ENCODE measurements at regions not wholly inside any gene's neighbourhood (a gene's known extent, or its start where the extent isn't known, plus 50 kb on each side); places are given as distances from the start of the nearest gene placed in this dataset.

GRCh38 chr9:89862316-89862715 lies 257.5 kb downstream of the GADD45G start:
- intact Hi-C loops (cut with micrococcal nuclease; ENCODE audit: unreplicated experiment): no loop called here
- Histone ChIP-seq H3K4me1 (ENCODE audit: control insufficient read depth, insufficient read depth, low read length) (no peaks in the 10 kb centered on the region), H3K36me3 (ENCODE audit: control insufficient read depth in 2 of 2, insufficient read depth in 2 of 2, low read length in 1 of 2) (no peaks in the 10 kb centered on the region), H4K20me1 (ENCODE audit: control insufficient read depth, insufficient read depth) (no peaks in the 10 kb centered on the region), H3K4me2 (ENCODE audit: control insufficient read depth, insufficient read depth) (no peak overlapping the region), H3K79me2 (ENCODE audit: control insufficient read depth, insufficient read depth, low read length) (no peaks in the 10 kb centered on the region), H3K27me3 (replicated peaks in 1 of 2; ENCODE audit: control insufficient read depth in 2 of 2, insufficient read depth in 2 of 2, low read length in 1 of 2) (no peaks in the 10 kb centered on the region; a peak in 1 of 4 replicates), H3K4me3 (no peak overlapping the region), H2AFZ (ENCODE audit: control insufficient read depth, low read depth, low read length) (no peak overlapping the region), H3K9me3 (replicated peaks; ENCODE audit: control insufficient read depth, insufficient read depth, low read length) (no peaks in the 10 kb centered on the region), H3K9ac (ENCODE audit: control insufficient read depth, insufficient read depth, low read length) (no peak overlapping the region), H3K27ac (ENCODE audit: control insufficient read depth, insufficient read depth) (no peak overlapping the region)
- ChIA-PET POLR2A (no interaction called here), SMC1A (ENCODE audit: uncharacterized antibody, unreplicated experiment) (interaction anchor here (0.7 kb wide), 1 partner anchor 31 kb away, joined by 3 read pairs; no protein-coding TSS in a partner anchor), RAD21 (ENCODE audit: unreplicated experiment) (no interaction called here), CTCF (interaction anchor here (1.6 kb wide), 1 partner anchor 259 kb away, joined by 4 read pairs; no protein-coding TSS in a partner anchor)
- no TSS peak for BruUV-seq (replicated peaks)
- FAIRE-seq (no peak), DNase-seq (ENCODE audit: low read depth, low spot score) (no peak), ATAC-seq (no peak)
- WGBS (ENCODE audit: insufficient coverage, insufficient replicate concordance, low lambda C conversion rate, missing lambda C conversion rate): 2% methylated on average over 4 of the region's 4 CpGs
- in situ Hi-C loops (cut with MboI): no loop called here
- no peak for TF ChIP-seq MEF2B (IDR thresholded peaks at IDR 0.05; ENCODE audit: partially characterized antibody, poor library complexity, severe bottlenecking)
- TF ChIP-seq NFIC (IDR thresholded peaks at IDR 0.05; ENCODE audit: low read depth, low read length): no peak
- TF ChIP-seq SMAD5 (IDR thresholded peaks at IDR 0.05; ENCODE audit: low read depth): no peak
- no peak for TF ChIP-seq MTA2 (IDR thresholded peaks at IDR 0.05; ENCODE audit: low read depth)

GRCh38 chr9:89863141-89863540 lies 258.3 kb downstream of the GADD45G start:
- intact Hi-C loops (cut with micrococcal nuclease; ENCODE audit: unreplicated experiment) (no loop called here), in situ Hi-C loops (cut with MboI) (no loop called here)
- Histone ChIP-seq H3K4me3 (no peak overlapping the region), H3K36me3 (ENCODE audit: control insufficient read depth in 2 of 2, insufficient read depth in 2 of 2, low read length in 1 of 2) (no peaks in the 10 kb centered on the region), H4K20me1 (ENCODE audit: control insufficient read depth, insufficient read depth) (no peaks in the 10 kb centered on the region), H2AFZ (ENCODE audit: control insufficient read depth, low read depth, low read length) (no peak overlapping the region), H3K9me3 (replicated peaks; ENCODE audit: control insufficient read depth, insufficient read depth, low read length) (no peaks in the 10 kb centered on the region), H3K79me2 (ENCODE audit: control insufficient read depth, insufficient read depth, low read length) (no peaks in the 10 kb centered on the region), H3K4me2 (ENCODE audit: control insufficient read depth, insufficient read depth) (no peak overlapping the region), H3K27me3 (replicated peaks in 1 of 2; ENCODE audit: control insufficient read depth in 2 of 2, insufficient read depth in 2 of 2, low read length in 1 of 2) (no peaks in the 10 kb centered on the region; a peak in 1 of 4 replicates), H3K27ac (ENCODE audit: control insufficient read depth, insufficient read depth) (no peak overlapping the region), H3K4me1 (ENCODE audit: control insufficient read depth, insufficient read depth, low read length) (no peaks in the 10 kb centered on the region), H3K9ac (ENCODE audit: control insufficient read depth, insufficient read depth, low read length) (no peak overlapping the region)
- no TSS peak for BruUV-seq (replicated peaks)
- WGBS (ENCODE audit: insufficient coverage, insufficient replicate concordance, low lambda C conversion rate, missing lambda C conversion rate): 38% methylated on average over 6 of the region's 8 CpGs
- CTCF ChIA-PET: no interaction called here
- POLR2A ChIA-PET: no interaction called here
- no peak for DNase-seq (ENCODE audit: low read depth, low spot score)
- RAD21 ChIA-PET (ENCODE audit: unreplicated experiment): interaction anchor here (1.3 kb wide), 1 partner anchor 120 kb away, joined by 3 read pairs; no protein-coding TSS in a partner anchor
- no peak for FAIRE-seq
- ATAC-seq: no peak
- SMC1A ChIA-PET (ENCODE audit: uncharacterized antibody, unreplicated experiment): interaction anchor here (0.7 kb wide), 1 partner anchor 31 kb away, joined by 3 read pairs; no protein-coding TSS in a partner anchor
- TF ChIP-seq BMI1 (IDR thresholded peaks at IDR 0.05; ENCODE audit: borderline replicate concordance) (no peak), IRF5 (IDR thresholded peaks at IDR 0.05; ENCODE audit: borderline replicate concordance) (no peak), NFYA (IDR thresholded peaks at IDR 0.05; ENCODE audit: borderline replicate concordance, low read depth, low read length) (no peak), ZNF24 (IDR thresholded peaks at IDR 0.05) (no peak), ZNF384 (IDR thresholded peaks at IDR 0.05; ENCODE audit: borderline replicate concordance, low read depth, low read length) (no peak)
